A204.1 (cell line): ENCODE measurements at regions not wholly inside any gene's neighbourhood (a gene's known extent, or its start where the extent isn't known, plus 50 kb on each side); places are given as distances from the start of the nearest gene placed in this dataset.
A peak's percentile ranks its signal among the peaks of the same experiment; 100 is the strongest.
"Not testable (repeated sequence)": the region's sequence is repeated elsewhere in the genome, so short reads cannot be mapped to it uniquely, and the experiment has no call there.

ENCODE experiments used
- FAIRE-seq: peaks from 2 replicates; lab custom pipeline; 2012; peaks lifted over from hg19 to GRCh38; lab: Jason Lieb, UNC

DNA sequence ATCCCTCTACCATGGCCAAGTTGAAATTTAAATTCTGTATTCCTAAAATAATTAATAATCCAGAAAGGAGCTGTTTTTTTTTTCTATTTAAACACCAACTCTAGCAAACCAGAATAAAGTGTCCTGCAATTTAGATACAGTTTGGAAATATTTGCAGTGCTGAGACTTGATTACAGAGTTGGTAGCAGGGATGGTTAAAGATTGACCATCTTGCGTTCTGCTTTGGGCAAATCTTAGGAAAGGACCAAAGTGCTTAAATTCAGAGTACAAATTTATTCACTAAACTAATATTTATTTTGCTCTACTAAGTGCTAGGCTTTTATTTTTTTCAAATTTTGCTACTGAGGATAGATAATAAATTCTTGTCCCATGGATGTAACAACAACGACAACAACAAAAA, 180.2 kb upstream of the AADAT start:
- FAIRE-seq = no peak

DNA sequence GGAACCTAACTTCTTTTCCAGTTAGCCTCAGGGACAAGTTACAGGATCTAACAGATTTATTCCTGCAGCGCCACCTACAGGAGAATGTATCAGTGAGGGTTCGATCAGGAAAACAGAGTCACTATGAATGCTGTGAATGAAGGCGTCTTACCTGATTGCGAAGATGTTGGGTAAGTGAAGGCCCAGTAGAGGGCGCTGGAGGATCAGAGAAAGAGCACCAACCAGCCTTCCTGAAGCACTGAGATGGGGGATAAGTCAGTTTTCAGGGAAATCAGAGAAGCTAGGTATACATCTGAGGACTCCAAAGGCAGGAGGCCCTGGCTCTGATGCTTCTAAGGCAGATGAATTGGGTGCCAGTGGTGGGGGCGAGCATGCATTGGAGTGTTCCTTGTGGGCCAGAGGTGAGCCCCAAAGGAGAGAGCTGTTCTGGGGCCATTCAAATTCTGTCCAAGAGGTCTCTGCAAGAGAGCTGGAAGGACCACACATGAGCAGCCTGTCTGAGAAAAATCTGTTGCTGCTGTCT, 169.9 kb upstream of the AADAT start:
- FAIRE-seq = peak; percentile 98

DNA sequence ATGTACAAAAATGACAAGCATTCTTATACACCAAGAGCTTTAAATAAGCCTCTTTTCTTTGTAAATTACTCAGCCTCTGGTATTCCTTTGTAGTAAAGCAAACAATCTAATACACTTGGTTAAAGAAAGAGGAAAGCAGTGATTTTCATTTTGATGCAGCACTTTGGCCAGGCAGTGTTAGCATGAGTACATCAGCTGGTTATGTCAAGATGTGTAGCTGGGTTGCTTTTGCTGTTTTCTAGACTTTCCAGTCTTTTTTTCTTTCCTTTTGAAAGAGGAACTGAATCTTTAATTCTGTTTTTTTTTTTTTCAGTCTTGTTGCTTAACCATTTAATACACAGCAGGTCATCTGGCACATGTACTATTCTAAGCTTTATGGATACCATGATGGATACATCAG, 167.1 kb upstream of the AADAT start:
- no peak for FAIRE-seq

DNA sequence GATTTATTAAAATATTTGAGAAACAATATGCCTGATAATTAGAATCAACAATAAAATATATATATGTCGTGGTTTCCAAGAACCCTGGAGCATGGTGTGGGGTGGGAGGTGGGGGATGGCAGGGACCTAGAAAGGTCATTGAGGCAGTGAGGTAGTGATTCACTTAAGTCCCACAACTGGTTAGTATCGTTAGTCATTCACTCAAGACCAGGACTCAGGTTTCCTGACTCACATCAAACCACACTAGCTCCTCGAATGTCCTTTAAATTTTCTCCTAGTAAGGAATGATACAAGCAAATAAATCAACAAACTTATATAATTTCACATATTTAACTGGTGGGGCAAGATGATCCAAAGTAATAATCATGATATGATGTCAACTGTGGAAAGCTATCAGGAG, 158.8 kb upstream of the AADAT start:
- no peak for FAIRE-seq

DNA sequence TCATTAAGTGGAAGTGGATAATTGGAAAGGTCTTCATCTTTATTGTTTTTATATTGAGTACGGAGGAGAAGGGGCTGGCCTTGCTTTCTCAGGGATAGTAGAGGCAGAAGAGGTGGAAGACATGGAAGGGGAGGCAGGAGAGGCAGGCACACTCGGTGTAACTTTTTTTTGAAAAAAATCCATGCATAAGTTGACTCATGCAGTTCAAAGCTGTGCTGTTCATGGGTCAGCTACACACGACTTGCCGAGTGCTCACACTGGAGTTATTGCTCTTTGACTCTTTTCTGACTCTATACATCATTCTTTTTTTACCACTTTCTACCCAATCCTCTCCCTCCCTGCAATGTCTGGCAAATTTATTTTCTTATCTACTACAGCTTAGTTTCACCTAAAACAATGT, 158.3 kb upstream of the AADAT start:
- FAIRE-seq = no peak

DNA sequence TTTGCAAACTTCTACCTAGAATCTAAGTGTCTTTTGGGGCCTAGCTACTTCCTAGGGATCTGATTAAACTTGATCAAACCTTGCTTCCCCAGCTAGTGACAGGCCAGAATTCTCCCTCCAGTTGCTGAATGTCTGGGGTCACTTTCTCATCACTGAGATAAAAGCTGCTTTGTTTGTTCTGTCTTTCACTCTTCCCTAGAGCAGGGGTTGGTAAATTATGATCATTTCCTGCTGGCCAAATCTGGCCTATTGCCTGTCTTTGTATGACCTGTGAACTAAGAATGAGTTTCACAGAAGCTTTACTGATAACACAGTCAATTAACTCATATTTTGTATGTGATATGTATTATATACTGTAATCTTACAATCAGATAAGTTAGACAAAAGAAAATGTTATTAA, 157.8 kb upstream of the AADAT start:
- FAIRE-seq = no peak

DNA sequence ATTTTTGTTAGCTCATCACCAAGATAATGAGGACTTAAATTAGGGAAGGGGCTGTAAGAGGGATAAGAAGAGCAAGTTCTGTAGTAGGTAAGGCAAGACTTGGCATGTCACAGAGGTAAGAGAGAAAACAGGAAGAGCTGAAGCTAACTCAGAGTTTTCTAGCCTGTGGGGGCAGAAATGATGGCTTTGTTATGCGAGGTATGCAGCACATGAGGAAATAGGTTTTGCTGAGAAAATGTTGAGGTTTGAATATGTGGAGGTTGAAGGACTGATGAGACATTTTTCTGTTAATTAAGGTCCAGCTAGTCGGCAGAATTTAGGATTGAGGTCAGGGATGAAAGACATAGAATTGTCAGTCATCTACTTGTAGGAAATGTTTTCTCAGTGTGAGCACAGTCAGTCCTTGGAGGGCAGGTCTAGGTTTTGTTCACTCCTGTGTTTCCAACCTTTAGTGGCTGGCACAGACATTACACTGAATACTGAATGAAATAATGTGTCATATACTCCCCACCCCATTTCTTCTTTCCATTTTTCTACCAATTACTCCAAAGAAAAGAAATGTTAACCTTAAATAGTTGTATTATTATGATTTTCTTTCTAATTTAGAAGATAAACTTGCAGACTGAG, 154.0 kb upstream of the AADAT start:
- no peak for FAIRE-seq

DNA sequence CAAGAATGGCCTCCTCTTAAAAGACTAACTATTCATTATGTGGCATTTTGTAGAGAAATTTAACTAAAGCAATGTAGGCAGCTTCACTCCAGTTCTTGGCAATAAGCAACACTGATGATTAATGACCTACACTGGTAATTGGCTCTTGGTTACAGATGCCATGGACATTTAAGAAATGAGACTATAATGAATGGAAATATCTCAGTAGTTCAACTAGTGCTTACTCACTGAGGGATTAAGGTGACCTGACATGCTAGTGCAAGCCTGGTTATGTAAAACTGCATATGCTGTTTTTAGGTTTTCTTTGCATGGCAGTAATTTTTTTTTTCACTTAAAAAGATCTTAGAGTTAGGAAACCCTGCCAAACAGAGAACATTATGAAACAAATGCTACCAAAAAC, 152.7 kb upstream of the AADAT start:
- no peak for FAIRE-seq

DNA sequence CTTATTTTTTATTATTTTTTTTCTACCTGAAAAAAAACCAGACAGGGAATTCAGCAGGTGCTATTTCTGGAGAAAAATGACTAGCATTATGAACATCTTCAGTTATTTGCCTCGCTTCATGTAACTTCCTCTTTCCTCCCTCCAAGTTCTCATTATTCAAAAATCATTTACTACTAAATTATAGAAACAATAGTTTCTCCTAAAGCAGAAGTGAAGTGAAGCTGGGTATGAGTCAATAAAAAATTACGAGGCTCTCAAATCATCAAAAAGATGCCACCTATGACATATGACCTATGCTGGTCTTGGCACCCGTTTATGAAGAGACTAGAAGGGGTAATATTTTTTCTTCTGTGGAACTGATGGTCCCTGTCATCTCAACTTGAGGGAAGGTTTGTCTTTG, 145.0 kb upstream of the AADAT start:
- FAIRE-seq = no peak

DNA sequence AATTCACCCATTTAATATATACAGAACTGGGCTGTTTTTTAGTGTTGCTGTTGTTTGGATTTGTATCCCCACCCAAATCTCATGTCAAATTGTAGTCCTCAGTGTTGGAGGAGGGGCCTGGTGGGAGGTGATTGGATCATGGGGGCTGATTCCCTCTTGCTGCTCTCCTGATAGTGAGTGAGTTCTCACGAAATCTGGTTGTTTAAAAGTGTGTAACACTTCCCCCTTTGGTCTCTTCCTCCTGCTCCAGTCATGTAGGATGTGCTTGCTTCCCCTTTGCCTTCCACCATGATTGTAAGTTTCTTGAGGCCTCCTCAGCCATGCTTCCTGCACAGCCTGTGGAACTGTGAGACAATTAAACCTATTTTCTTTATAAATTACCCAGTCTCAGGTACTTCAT, 141.6 kb upstream of the AADAT start:
- FAIRE-seq = no peak

DNA sequence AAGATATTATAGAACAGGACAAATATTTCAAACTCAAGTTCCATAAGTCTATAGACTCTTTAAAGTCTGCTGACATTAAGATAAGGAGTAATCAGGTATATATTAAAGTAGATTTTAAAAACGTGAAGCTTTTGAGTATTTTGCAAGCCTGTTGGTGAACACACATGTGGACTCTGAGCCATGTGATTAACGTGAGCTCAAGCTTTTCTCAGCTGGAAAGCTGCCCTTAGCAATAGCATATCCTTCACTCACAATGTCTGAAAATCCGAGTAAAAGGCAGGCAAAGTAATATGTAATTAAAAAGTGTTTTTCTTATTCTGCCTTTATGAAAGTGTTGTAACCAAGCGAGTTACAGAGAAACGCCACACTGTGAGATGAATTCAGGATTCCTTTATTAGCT, 140.5 kb upstream of the AADAT start:
- FAIRE-seq = no peak

DNA sequence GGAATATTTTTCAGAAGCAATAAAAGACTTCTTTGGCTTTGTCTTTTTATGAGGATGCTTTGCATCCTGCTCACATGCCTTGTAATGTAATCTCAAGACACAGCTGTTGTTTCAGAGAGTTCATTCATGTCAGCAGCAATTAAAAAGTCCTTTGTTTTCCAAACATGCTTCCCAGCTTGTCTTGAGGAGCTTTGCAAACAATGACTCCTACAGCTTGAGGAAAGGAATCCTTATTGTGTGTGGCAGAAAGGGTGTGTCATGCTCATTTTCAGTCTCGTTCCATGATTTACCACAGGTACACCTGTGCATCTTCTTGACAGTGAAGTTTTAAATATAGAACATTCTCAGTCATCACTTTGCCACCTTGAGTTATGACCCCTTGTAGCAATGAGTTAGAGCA, 139.2 kb upstream of the AADAT start:
- FAIRE-seq = no peak

DNA sequence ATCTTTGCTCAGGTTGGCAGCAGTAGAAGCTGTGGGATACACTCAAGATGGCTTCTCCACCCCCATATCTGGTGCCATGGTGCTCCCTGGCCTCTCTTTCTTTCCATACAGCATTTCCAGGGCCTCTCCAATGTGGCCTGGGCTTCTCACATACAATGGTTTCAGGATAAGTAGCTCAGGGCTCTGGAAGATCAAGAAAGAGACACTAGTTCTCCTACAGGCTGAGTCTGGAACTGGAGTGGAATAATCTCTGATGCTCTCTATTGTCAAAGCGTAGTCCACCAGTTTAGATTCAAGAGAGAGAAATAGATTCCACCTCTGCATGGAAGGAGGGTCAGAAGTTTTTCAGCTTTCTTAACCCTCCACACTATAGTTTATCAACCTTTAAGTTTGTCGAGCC, 138.2 kb upstream of the AADAT start:
- no peak for FAIRE-seq

DNA sequence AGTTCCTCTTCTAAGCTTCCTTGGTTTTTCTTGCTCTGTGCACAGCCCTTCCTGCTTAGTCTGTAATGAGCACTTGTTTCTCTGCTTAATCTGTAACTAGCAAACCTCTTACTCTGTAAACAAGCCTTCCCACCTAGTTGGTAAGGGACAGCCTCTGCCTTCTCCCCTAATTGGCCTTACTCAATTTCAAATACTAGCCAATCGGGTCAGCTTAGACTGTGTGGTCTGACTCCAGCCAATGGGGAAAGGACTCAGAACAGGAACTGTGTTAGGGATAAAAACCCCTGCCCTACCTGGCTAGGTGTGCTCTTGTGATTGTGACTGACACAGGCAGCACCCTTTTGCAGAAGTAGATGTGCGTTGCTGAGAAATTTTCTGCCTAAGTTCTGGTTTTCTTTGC, 136.5 kb upstream of the AADAT start:
- no peak for FAIRE-seq

DNA sequence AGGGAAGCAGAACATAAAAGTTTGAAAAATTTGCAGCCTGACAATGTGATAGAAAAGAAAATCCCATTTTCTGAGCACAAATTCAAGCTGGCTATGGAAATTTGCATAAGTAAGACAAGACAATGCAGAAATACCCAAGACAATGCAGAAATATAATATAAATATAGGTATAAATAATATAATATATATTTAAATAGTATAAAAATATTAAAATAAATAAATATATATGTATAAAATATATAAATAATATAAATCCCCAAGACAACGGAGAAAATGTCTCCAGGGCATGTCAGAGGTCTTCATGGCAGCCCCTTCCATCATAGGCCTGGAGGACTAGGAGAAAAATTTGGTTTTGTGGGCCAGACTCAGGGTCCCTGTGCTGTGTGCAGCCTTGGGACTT, 125.0 kb upstream of the AADAT start:
- FAIRE-seq = no peak

DNA sequence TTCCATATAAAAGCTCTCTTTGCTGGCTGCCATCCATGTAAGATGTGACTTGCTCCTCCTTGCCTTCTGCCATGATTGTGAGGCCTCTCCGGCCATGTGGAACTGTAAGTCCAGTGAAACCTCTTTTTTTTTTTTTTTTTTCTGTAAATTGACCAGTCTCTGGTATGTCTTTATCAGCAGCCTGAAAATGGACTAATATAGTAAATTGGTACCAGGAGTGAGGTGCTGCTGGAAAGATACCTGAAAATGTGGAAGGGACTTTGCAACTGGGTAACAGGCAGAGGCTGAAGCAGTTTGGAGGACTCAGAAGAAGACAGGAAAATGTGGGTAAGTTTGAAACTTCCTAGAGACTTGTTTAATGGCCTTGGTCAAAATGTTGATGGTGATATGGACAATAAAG, 124.3 kb upstream of the AADAT start:
- no peak for FAIRE-seq

DNA sequence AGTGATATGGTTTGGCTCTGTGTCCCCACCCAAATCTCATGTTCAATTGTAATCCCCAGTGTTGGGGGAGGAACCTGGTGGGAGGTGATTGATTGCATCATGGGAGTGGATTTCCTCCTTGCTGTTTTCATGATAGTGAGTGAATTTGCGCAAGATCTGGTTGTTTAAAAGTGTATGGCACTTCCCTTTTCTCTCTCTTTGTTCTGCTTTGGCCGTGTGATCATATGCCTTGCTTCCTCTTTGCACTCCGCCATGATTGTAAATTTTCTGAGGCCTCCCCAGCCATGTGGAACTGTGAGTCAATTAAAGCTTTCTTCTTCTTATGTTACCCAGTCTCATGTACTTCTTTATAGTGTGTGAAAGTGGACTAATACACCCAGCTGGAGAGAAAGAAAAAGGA, 113.0 kb upstream of the AADAT start:
- FAIRE-seq = no peak

DNA sequence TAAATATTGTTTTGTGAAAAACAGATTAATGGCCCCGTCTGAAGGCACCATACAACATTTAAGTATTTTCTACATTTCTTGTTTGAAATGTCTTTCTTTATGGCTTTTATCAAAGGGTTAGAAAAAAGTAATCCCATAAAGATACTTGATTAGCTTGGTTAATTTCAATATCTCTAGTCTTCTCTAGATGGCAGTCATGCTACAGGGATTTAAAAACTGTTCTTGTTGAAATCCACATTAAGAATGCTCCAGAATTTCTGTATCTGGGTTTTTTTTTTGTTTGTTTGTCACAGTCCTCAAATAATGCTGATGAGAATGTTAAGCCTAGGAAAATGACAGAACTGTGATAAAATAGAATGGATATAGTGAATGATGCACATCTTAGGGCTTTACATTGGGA, 109.0 kb upstream of the AADAT start:
- peak; percentile 94 for FAIRE-seq

DNA sequence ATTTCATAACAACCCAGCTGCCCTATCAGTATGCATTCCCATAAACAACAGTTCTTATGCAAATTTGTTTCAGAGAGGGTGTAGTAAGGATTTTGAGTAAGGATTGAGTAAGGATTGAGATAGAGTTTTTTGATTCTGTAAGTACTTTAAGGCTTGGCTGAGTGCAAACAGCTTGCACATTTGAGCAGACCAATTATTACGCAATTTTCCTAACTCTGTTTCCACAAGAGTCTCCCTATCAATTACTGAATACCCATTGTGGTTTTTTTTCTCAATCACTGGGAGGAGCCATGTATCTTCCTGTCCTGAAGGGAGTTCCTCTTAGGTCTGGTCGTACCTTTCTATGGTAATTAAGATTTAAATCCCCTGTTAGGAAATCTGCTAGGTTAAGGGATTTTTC, 105.0 kb upstream of the AADAT start:
- FAIRE-seq = not testable (repeated sequence)

DNA sequence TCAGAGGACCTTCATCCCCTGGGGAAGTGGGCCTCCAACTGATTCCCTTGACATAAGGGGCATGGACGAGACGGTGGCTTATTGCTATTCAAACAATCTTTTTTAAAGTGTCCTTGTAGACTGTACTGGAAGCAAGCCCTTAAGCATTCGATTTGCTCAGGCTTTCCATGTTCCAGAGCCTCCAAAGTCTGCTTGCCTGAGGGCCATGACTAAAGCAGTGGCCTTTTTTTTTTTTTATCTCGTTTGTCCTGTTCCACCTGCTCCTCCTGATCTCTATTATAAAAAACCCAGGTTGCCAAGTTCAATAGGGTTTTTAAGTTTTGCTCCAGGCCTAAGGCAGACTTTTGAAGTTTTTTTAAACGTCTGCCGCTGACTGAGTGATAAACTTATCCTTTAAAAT, 103.7 kb upstream of the AADAT start:
- FAIRE-seq = no peak

DNA sequence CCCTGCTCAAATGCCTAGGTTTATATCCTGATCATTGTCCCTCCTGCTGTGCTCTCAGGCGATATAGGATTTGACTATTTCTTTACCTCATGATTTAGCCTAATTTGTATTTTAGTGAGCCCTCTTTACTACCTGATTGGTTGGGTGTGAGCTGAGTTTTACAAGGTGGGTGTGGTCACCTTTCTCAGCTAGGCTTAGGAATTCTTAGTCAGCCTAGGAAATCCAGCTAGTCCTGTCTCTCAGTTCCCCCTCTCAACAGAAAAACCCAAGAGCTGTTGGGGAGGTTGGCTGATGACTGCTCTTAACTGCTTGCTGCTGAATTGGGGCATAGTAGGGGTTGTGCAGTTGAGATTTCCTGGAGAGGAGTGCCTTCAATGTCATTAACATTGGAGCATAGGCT, 100.5 kb upstream of the AADAT start:
- FAIRE-seq = no peak

DNA sequence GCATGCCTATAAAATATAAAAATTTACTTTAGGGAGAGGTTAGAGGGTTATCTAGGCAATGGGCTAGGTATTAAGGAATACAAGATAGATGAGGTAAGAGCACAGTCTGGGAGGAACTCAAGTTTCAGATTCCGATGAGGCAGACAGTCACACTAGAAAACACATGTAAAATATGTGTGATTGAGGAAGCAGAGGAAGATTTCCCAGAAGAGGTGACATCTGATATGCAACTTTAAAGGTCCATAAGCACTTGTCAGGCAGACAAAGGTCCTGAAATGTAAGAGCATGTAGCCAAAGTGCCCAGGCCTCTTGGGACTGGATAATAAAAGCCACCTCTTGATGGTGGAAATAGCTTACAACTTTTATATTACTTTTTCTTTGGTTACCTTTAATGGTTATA, 81.1 kb upstream of the AADAT start:
- no peak for FAIRE-seq

DNA sequence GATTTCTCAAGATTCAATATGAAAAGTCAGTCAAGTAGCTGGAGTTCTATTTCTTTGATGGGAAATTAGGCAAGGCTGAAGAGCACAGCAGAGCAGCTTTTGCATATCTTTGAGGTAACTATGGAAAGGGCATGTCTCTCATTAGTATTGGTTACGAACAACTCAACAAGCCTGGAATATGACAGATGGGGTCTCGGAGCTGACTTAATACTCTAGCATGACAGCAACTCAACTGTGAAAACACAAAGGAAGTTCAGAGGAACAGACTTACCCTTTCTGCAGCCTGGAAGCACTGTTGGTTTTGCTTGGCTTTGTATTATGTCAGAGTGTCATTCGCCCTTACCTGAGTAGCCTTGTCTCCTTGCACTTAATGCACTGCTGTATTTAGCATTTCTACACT, 79.9 kb upstream of the AADAT start:
- no peak for FAIRE-seq

DNA sequence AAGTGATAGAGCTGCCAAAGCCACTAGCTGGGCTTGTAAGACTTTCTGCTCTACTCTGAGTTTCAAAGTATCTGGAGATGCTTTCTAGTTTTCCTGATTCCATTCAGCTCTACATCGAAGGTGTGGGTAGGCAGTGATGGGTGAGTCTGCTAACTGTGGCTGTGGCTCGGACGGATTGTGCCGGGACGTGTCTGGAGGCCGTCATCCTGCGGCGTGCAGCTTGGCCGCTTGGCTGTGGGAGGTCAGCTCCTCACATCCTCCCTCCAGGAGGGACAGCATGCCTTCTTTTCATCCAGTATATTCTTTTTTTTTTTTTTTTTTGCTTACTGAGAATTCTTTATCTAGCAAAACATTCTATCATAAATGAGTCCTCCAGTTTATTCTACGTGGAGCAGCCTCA, 77.9 kb upstream of the AADAT start:
- FAIRE-seq = no peak

DNA sequence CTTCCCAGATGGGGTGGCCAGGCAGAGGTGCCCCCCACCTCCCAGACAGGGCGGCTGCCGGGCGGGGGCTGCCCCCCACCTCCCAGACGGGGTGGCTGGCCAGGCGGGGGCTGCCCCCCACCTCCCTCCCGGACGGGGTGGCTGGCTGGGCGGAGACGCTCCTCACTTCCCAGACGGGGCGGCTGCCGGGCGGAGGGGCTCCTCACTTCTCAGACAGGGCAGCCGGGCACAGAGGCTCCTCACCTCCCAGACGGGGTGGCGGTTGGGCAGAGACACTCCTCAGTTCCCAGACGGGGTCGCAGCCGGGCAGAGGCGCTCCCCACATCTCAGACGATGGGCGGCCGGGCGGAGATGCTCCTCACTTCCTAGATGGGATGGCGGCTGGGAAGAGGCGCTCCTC, 76.4 kb upstream of the AADAT start:
- FAIRE-seq = not testable (repeated sequence)
